ENCODE measurements at regions not wholly inside any gene's neighbourhood (a gene's known extent, or its start where the extent isn't known, plus 50 kb on each side); places are given as distances from the start of the nearest gene placed in this dataset.

- no peak overlapping the region for H4K91ac ChIP-seq (ENCODE audit: insufficient read depth, low read depth, low read length)
- H2AK5ac ChIP-seq (ENCODE audit: low read depth, low read length) = no peak overlapping the region
- no peak overlapping the region for H2AFZ ChIP-seq (replicated peaks; ENCODE audit: low read length, poor library complexity)
- TF ChIP-seq NFE2L2 (IDR thresholded peaks at IDR 0.05; ENCODE audit: low read depth, low read length) = no peak
- TF ChIP-seq RFX5 (IDR thresholded peaks at IDR 0.05; ENCODE audit: low read depth, low read length) = no peak
- TF ChIP-seq BHLHE40 (IDR thresholded peaks at IDR 0.05; ENCODE audit: low read depth, low read length) = no peak
- TF ChIP-seq RAD21 (IDR thresholded peaks at IDR 0.05; ENCODE audit: low read length) = no peak
- no peak for TF ChIP-seq MAZ (IDR thresholded peaks at IDR 0.05; ENCODE audit: borderline replicate concordance, low read depth, low read length)
- TF ChIP-seq SMC3 (IDR thresholded peaks at IDR 0.05; ENCODE audit: low read depth, low read length) = no peak
- no peak for TF ChIP-seq ELK1 (IDR thresholded peaks at IDR 0.05; ENCODE audit: borderline replicate concordance, low read depth, low read length)
- TF ChIP-seq POLR2A (IDR thresholded peaks at IDR 0.05; ENCODE audit: low read depth, low read length) = no peak
- TF ChIP-seq FOS (IDR thresholded peaks at IDR 0.05; ENCODE audit: low read depth, low read length) = no peak
- no peak for TF ChIP-seq USF2 (IDR thresholded peaks at IDR 0.05; ENCODE audit: low read depth, low read length)
- TF ChIP-seq CEBPB (IDR thresholded peaks at IDR 0.05; ENCODE audit: low read depth, low read length) = no peak
- TF ChIP-seq MAFK (IDR thresholded peaks at IDR 0.05; ENCODE audit: low read depth, low read length) = no peak
- TF ChIP-seq CHD1 (IDR thresholded peaks at IDR 0.05; ENCODE audit: low read depth, low read length) = no peak
- no peak for TF ChIP-seq CTCF (conservative IDR thresholded peaks at IDR 0.05; ENCODE audit: low read depth, low read length)
- TF ChIP-seq MXI1 (IDR thresholded peaks at IDR 0.05; ENCODE audit: borderline replicate concordance, low read depth, low read length) = no peak
- no peak for TF ChIP-seq RCOR1 (IDR thresholded peaks at IDR 0.05; ENCODE audit: insufficient replicate concordance, low read length)
- H3K18ac ChIP-seq (ENCODE audit: low read depth, low read length) = no peak overlapping the region
- H3K56ac ChIP-seq (ENCODE audit: extremely low read depth, insufficient read depth, low read length) = no peak overlapping the region
- DNase-seq (no peak), ATAC-seq (ENCODE audit: low read depth) (no peak)
- H2BK20ac ChIP-seq (ENCODE audit: low read depth, low read length) = no peak overlapping the region
- no peak overlapping the region for H3K4ac ChIP-seq (ENCODE audit: low read depth, low read length)
- no peak overlapping the region for H3K4me3 ChIP-seq (ENCODE audit: insufficient read depth, low read depth, low read length)
- H2BK120ac ChIP-seq (ENCODE audit: low read depth, low read length) = no peak overlapping the region
- H4K5ac ChIP-seq (ENCODE audit: low read depth, low read length) = no peak overlapping the region
- POLR2A ChIA-PET (ENCODE audit: unreplicated experiment) = no interaction called here
- H4K8ac ChIP-seq (ENCODE audit: low read depth in 2 of 2, low read length in 2 of 2) = no peak overlapping the region
- H3K23ac ChIP-seq (ENCODE audit: low read depth, low read length) = no peak overlapping the region
- H2BK5ac ChIP-seq (ENCODE audit: low read depth, low read length, poor library complexity, severe bottlenecking) = no peak overlapping the region
- BruUV-seq (replicated peaks) = no TSS peak
- no peak overlapping the region for H2AK9ac ChIP-seq (replicated peaks; ENCODE audit: low read depth, low read length, poor library complexity)
- in situ Hi-C loops (cut with MboI; ENCODE audit: low sequenced_read_pairs) = no loop called here
- H3K4me2 ChIP-seq (ENCODE audit: low read depth, low read length) = no peak overlapping the region
- H3K9me1 ChIP-seq (ENCODE audit: insufficient read depth, low read length) = no peaks in the 10 kb centered on the region
- H3K27ac ChIP-seq (ENCODE audit: insufficient read depth, low read length) = no peak overlapping the region
- peaks cover 23% of the 10 kb centered on the region for H3K27me3 ChIP-seq (ENCODE audit: control insufficient read depth, insufficient read depth, low read length)
- H2BK15ac ChIP-seq (ENCODE audit: low read depth, low read length) = no peak overlapping the region
- CTCF ChIA-PET = no interaction called here
- no peaks in the 10 kb centered on the region for H3K4me1 ChIP-seq (ENCODE audit: control insufficient read depth, insufficient read depth, low read length)
- intact Hi-C loops (cut with micrococcal nuclease) = no loop called here
- H3K36me3 ChIP-seq (ENCODE audit: control insufficient read depth, insufficient read depth, low read length) = no peaks in the 10 kb centered on the region
- H4K20me1 ChIP-seq (ENCODE audit: insufficient read depth, low read length) = no peaks in the 10 kb centered on the region
- peaks cover 3% of the 10 kb centered on the region; the same call in 1 of the 2 replicates for H3K9me3 ChIP-seq (ENCODE audit: control insufficient read depth, insufficient read depth, low read length)
- H3K9ac ChIP-seq (ENCODE audit: low read depth, low read length) = no peak overlapping the region
- dilution Hi-C loops (cut with HindIII; ENCODE audit: low sequenced_read_pairs, unreplicated experiment) = no loop called here
- H3K14ac ChIP-seq (replicated peaks; ENCODE audit: low read depth, low read length) = no peak overlapping the region
- WGBS, 2 experiments (ENCODE audit: extremely low coverage in 2 of 2, insufficient read length in 1 of 2) = 100% methylated on average over 3 of the region's 5 CpGs; no CpG with 5 or more reads in 1 of the 2 experiments
- no peaks in the 10 kb centered on the region for H3K79me1 ChIP-seq (ENCODE audit: low read depth in 1 of 2, low read length in 2 of 2)
These were observed 308.4 kb downstream of the SHQ1 start for GRCh38 chr3:72539856-72540255.

All from IMR-90 (cell line).